HG02840 (cell line): ENCODE measurements at regions not wholly inside any gene's neighbourhood (a gene's known extent, or its start where the extent isn't known, plus 50 kb on each side); places are given as distances from the start of the nearest gene placed in this dataset.

Experiments
- ATAC-seq: cut with Tn5 transposase; IDR thresholded peaks from one replicate; pipeline ENCODE4 v1.9.1; 2021; ENCODE audit warnings: mild to moderate bottlenecking, moderate library complexity, moderate number of reproducible peaks; ENCODE audit not compliant: unreplicated experiment, low FRiP score

DNA sequence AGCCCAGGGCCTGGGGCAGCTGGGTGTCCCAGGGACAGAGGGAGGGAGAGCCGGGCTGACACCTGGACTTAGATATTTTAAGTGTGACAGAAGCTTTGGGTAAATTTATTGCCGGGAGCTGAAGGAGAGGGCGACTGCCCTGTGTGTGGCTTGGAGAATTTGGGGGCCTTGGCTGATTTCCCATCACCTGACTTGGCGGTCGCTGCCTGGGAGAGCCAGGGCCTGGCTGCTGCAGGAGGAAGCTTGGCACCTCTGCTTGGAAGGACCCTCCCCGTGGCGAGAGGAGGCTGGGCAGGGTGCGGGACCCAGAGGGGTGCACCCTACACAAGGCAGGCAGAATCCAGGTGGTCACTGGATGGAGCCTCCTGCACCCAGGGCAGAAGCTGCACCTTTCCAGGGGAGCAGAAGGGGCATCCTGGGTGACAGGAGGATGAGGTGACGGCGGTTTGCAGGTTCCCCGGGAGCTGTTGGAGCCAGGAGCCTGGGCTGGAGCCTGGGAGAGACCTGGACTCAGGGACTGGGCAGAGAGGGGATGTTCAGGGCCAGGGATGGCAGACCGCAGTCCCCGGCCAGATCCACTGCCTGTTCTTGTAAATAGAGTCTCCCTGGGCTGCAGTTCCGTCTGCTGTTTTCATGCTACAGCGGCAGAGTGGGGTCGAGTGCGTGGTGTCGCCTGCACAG, 72.0 kb downstream of the RGS12 start:
- no peak for ATAC-seq

DNA sequence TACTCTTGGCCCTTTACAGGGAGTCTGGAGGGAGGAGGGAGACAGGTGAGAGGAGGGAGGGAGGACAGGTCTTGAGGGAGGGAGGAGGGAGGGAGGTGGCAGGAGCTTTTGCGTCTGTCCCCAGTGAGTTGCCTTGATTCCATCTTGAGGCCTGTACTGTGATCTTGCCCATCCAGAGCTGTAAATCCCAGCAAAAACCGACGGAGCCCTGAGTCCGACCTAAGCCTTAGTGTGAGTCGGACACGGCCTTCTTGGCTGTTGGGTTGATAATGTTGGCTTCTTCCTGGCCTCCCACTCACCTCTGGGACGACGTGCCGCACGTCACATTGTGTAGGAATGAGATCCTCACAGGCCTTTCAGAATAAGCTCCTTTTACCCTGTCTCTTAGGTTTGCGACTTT, 72.5 kb downstream of the RGS12 start:
- ATAC-seq = no peak

DNA sequence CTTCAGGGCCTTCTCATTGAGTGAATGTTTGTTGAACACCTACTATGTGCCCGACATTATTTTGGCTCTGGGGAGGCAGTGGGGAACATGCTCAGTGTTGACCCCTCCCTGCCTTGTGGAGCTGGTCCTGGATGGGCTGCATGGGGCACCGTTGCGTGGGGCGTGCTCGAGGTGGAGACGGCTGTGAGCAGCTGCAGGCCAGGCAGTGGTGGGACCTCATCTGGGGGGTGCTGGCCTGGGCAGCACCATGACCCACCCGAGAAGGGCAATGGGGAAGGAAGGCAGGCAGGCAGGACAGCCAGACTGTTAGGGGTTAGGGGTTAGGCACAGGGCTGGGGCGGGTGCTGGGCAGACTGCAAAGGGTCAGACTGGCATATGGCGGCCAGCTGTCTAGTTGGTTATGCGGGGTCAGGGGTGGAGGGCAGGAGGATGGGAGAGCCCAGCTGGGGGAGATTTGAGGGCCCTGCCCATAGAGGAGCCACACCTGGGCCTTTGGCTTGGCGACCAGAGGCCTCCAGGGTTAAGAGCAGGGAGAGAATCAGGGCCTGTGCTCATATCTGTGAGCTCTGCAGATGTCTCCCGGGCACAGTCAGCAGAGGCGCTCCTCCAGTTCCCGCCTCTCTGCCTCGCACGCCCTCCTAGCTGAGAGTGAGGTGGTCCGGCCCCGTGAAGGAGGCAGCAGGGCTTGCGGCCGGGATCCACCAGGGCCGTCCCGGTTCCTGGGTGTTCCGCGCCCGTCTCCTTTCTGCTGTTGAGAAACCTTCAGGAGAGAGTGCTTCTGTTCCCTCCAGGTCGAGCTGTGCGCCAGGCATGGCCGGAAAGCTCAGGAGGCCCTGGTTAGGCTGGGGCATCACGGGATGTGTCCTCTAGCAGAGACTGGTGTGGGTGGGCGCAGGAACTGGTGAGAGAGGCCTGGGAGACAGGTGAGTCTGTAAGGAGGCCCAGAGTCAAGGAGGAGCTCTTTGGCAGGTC, 73.3 kb downstream of the RGS12 start:
- no peak for ATAC-seq

DNA sequence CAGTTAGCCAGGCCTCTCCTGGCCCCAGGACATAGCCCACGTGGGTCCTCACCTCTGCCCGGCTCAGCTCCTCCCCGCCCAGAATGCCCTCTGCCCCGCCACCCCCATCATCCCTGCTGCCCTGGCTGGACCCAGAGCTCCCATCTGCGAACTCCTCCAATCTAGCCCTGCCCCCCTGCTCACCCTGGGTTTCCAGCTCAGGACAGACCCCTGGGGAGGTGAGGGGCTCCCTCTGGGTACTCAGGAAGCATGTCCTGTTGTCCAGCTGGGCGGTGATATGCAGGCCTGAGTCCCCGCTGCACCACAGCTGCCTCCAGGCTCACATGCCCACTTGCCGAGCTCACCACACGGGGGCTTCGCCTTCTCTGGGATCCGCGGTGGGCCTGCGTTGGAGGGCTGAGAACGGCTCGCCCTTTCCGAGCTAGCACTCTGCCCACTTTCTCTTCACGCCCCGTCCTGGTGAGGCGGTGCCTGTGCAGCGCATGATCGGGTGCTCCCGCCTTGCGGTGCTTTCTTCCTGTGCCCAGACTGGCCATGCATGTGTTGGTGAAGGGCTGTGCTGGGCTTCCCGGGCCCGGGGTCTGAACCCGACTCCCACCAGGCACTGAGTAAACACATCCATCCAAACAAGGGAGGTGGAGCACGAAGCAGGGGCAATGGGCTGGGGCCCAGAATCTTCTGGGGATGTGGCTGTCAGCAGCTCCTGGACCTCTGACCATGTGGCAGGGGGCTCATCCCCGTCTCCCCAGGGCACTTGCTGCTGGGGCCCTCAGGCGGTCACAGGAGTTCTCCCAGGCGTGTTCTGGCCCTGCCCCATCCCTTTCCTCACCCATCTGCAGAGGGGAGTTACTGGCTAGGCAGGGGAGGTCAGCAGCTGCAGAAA, 74.3 kb downstream of the RGS12 start:
- no peak for ATAC-seq

DNA sequence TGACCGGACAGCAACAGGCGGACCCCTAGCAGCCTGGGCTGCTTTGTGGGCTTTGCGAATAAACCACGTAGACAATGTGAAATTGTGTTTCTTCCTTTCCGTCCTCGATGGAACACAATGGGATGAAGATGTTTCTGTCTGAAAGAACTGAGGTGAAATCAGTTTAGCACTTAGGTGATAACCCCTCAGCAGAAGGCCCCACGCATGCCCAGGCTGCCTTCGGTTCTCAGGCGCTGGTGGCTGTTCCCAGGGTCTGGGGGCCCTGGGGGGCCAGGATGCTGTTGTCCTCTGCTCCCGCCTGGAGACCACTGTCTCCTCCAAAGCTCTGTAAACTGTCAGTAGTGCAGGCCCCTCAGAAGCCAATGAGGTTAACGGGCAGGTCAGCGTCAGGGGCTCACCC, 73.9 kb upstream of the HGFAC start:
- no peak for ATAC-seq

DNA sequence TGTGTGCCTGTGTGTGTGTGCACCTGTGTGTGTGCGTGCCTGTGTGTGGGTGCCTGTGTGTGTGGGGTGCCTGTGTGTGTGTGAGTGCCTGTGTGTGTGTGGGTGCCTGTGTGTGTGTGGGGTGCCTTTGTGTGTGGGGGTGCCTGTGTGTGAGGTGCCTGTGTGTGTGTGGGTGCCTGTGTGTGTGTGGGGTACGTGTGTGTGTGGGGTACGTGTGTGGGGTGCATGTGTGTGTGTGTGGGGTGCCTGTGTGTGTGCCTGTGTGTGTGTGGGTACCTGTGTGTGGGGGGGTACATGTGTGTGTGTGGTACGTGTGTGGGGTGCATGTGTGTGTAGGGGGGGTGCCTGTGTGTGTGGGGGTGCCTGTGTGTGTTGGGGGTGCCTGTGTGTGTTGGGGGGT, 73.4 kb upstream of the HGFAC start:
- no peak for ATAC-seq

DNA sequence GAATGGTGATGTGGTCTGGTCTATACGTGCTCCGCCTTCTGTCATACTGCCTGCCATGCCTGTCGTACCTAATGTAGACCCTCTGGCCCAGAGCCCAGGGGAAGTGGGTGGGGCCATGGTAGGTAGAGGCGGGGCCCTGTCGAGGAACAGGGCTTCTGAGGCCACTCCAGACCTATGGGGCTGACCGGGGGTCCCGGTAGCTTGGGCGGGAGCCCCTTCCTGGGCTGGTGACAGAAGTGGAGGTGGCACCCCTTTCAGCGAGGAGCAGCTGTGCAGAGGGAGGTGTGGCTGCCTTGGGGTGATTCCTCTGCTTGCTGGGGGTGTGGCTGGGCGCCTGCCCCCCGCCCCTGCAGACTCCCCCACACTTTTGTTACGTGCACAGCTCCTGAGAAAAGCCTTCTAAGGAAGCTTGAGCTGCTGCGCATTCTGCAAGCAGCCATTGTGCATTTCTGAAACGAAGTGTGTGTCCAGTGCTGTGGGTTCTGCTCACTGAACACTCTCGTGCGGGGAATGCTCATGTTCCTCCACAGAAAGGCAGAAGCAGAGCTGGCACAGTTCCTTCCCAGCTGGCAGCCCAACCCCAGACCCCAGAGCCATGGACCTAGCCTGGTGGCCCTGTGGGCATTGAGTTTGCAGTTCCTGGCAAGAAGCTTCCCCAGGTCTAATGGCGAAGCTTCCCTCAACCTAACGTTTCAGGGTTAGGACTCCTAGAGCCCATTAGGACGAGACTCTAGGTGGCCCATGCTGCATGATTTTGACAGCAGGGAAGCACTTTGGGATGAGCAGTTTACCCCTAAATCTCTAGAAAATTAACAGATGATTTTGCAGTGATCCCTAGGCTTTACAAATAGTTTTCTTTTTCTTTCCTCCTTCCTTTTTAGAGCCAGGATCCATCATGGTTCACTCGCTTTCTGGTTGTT, 72.7 kb upstream of the HGFAC start:
- no peak for ATAC-seq

DNA sequence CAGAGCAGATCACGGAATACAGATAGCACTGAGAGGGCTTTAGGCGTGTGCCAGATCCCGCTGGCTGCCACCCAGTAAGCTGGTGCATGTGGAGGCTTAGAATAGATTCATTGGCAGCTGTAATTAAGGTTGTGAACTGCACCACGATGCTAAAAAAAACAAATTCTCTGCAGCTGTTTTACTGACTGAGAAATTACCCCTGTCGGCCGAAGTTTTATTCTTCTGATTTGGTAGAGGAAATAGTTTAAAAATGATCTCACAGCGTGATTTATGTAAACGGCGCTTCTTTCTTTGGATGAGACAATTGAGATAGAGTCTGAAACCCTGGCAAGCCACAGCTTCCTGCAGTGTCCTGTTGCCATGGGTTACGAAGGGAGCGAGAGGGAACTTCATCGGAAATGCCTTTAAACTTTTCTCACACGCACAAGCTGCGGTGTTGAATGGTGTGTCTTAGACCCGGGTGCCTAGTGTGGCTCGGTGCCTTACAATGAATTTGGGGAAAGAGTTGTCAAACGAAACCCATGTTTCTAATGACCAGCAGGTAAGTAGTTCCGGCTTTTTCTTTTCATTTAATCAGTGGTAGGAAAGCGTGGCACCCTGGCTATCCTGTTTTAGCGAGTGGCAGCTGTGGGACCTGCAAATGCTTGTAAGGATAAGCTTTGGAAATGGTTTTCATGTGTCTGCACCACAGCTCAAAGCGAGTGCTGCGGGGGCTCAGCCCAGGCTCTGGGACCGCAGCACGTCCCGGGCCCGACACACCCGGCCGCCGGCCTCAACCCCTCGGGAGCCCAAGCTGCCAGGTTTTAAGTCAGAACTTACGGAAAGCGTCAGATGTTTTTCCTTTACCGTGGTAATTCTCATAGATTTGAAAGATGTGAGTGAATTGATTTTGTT, 71.7 kb upstream of the HGFAC start:
- no peak for ATAC-seq

DNA sequence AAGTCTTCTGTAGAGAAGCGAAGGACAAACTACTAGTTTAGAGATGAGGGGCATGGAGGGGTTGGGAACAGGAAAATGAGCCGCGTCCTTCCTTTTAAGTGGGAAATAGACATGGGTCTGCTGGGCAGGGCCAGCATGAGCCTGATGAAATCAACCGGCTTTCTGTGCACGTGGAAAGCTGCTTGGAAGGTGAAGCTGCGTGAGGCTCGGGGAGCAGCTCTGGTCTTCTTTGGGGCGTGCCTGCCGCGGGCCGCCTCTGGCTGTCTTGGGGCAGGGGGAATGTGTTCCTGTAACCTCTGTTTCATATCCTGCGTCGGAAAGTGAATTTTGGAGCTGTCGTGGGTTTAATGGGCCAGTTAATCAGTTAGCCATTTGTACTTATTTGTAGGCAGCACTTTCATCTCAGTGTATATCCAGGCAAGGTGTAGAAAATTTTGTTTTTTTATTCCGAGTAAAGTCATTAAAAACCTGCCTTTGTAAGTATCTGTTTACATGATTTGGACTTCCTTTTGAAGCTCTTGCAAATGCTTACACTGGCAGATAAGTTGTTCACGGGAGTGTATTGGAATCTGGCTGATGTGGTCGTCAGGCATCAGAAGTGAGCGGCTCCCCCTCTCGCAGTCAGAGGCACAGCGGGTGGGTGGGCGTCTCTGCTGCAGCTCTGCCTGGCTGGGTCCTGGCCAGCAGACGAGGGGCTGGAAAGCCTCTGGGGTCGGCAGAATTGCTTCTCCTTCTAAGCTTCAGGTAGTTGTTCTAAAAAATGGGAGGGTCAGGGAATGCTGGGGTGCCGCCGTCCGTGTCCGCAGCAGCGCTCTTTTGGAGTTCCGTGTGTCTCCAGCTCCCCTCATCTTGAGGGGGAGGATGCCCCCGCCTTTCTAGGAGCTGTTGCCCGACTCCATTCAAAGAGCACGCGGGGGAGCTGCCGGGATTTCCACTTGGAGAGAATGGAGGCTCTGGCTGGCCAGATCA, 70.5 kb upstream of the HGFAC start:
- no peak for ATAC-seq

DNA sequence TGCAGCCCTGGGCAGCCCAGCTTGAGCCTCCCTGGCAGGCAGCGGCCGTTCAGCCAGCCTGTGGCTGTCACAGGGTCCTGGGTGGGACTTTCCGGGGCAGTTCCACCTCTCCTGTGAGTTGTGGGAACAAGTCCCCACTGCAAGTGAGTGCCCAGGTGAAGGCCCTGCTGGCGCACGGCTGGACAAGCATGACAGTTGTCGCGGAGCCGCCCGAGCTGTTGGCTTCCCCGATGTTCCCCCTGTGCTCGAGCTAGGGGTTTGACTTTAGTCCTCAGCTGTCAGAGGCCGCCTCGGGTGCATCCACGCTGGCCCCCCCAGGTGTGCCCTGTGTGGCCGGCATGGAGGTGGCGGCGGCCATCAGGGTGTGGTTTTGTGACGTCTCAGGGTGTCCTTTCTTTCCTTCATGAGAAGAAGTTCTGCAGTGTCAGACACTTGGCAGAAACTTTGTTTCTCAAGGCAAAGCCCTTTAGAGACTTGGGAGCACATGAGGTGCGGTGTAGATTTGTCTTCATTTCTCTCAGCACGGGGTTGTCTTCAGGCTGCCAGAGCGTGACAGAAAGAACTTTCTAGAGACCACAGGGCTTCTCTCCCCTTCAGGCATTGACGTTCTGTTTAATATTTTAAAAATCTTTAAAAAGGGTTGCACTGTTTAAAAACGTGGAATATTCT, 69.4 kb upstream of the HGFAC start:
- ATAC-seq = no peak

DNA sequence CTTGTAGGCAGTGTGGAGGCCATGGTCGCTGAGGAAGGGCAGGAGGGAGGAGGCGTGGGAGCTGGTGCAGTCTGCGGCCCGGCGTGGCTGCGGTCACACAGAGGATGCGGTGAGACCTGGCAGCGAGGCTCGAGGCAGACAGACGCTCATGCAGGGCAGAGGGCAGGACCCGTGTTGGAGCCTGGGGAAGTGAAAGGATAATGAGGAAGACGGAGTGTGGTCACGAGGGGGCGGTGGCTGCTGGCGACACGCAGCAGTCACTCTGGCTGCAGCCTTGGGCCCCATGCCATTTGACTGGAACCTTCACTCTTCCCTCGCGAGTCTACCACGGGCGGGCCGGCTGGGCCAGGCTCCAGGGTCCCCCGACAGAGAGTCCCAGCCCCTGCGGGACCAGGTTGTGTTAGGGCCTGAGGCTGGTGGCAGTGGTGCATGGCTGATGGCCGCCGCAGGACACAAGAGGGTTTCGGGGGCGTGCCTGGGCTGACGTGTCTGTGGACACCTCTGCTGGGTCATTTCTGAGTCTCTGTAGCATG, 68.8 kb upstream of the HGFAC start:
- ATAC-seq = no peak

DNA sequence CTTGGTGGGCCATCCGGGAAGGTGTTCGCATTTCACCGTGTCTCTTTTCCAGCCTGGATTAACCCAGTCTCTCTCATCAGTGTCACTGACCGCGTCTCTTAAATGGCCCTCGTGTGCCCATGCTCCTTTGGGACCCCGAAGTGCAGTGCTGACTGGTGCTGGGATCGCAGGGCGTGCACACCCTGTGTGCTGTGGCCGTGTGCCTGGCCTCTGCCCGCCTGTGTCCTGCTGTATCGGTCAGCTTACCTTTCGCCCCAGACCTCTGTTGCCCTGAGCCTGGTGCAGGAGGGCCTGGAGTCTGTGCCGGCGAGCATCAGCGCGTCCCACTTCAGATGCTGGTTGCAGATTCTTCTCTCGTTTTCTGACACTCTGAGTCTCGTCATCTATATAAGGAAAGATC, 68.3 kb upstream of the HGFAC start:
- no peak for ATAC-seq

DNA sequence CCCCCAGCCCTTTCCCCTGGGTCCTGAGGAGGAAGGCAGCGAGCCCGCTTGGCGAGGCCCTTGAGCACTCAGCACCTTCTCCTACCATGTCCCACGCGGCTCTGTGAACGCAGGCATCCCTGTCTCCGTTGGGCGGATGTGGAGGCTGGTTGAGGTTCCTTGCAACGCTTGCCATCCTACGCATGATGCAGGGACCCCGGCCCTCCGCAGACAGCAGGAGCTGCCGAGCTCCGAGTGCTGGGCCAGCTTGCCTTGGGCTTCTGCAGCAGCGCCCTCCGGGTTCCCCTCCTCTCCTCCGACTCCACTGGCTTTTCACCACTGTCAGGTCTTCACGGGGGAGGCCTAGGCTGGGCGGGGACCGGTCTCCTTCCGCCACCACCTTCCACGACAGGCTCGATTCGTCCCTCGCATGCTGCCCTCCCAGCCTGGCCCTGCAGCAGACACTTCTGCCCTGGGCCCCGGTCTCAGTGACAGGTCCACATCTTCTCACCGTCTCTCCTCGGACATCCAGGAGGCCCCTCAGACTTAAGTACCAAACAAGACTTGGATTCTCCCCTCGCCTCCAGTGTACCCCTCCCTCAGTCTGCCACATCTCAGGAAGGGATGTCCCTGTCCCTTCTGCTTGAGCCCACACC, 67.6 kb upstream of the HGFAC start:
- ATAC-seq = no peak

DNA sequence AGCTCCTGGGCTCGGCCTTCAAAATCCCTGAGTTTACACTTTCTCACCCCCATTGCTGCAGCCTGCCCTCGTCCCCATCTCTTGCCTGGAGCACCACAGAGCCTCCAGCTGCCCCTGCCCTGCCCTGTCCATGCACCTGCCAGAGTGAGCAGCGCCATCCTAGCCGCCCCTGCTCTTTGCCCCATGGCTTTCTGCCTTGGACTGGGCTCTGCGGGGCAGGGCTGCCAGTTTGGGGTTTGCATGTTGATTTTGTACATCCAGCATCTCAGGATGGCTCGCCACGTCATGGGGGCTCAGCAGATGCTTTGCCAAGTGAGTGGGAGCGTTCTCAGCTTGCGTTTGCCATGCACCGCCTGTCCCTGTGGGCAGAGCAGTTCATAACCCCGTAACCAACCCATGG, 67.1 kb upstream of the HGFAC start:
- ATAC-seq = no peak

DNA sequence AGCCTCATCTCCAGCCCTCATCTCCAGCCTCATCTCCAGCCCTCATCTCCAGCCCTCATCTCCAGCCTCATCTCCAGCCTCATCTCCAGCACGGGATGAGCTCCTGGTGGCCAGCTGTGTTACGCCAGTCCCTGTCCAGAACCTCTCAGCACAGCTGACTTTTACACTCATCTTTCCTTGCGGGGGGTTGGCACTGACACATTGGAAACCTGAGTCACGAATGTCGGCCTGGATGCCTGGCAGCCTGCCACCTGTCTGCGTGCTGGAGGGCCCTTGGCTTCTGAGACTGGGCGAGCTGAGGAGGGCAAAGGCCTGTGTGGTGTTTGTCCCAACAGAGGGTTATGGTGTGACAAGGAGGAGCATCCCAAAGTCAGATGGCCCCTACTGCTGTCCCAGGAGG, 66.1 kb upstream of the HGFAC start:
- no peak for ATAC-seq

DNA sequence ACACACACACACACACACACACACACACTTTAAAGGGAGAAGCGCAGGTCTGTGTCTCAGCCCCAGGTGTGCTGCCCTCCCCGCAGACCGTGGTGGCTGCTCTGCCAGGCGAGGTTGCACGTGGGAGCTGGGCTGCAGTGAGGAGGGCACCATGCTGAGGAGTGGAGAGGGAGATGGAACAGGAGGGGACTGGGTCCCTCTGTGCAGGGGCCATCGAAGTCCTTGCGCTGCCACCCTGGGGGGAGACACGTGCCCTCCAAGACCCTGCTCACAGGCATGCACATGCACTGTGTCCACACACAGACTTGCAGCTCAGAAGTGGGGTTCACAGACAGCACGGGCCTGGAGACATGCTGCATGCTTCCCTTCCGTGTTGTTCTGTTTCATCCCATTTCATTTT, 65.5 kb upstream of the HGFAC start:
- ATAC-seq = no peak

DNA sequence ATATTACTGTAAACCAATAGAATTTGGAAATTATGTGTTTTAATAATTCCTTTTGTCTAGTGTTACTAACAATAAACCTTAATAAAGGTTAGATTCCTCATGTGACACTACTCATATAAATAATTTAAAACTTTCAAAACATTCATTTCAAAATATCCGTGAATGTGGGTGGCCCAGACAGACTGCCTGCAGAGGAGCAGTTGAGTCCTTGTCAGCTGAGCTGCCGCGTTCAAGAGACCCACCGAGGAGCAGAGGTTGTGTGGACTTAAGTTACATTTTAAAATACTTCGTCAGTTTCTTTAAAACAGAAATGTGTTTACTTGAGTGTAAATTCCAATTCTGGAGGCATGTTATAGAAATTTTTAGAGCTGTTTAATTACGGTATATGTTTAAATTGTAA, 64.2 kb upstream of the HGFAC start:
- no peak for ATAC-seq
